Upper lobe of left lung (tissue), 4 donors: ENCODE measurements at regions not wholly inside any gene's neighbourhood (a gene's known extent, or its start where the extent isn't known, plus 50 kb on each side); places are given as distances from the start of the nearest gene placed in this dataset.

Experiments used
- EP300 ChIP-seq, 4 donors: sonication (generic); formaldehyde crosslinking; IDR thresholded peaks; one replicate each; pipeline ENCODE4 v1.5.1; 2017; ENCODE audit warnings: antibody characterized with exemption in 4 of 4, control low read depth in 2 of 4
- POLR2A ChIP-seq, 4 donors: fragments of 450-650 bp; IDR thresholded peaks; one replicate each; pipeline ENCODE4 v1.5.1; 2016 to 2017; ENCODE audit warnings: antibody characterized with exemption in 4 of 4, mild to moderate bottlenecking in 2 of 4
- POLR2AphosphoS5 ChIP-seq, 2 donors: sonication (generic); formaldehyde crosslinking; IDR thresholded peaks; one replicate each; pipeline ENCODE4 v1.5.1; 2017; ENCODE audit warnings: antibody characterized with exemption in 2 of 2
- TF ChIP-seq, protein P1 (sequence below), 6 experiments: fragments of 450-650 bp in 4 of 6; fragments of 200-600 bp in 2 of 6; sonication (generic) in 2 of 6; IDR thresholded peaks; one replicate each; pipeline ENCODE4 v1.5.1; 2016 to 2019; ENCODE audit warnings: antibody characterized with exemption in 6 of 6

DNA sequence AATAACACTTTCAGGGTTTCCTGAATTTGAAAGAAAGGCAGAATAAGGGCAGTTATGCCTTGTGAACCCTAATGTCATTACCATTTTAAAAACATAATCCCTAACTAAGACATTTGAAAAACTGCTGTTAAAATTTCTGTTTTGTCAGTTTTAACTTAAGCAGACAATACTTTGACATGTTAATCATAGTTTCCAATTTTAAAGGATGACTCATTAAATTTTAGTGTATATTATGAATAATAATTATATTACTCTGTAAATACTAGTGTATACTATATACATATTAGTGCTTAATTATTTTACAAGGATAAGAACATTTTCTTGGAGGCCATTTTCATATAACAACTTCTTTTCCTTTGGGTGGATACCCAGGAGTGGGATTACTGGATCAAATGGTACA lies 553.1 kb upstream of the BCHE start:
- TF ChIP-seq, protein P1, sequence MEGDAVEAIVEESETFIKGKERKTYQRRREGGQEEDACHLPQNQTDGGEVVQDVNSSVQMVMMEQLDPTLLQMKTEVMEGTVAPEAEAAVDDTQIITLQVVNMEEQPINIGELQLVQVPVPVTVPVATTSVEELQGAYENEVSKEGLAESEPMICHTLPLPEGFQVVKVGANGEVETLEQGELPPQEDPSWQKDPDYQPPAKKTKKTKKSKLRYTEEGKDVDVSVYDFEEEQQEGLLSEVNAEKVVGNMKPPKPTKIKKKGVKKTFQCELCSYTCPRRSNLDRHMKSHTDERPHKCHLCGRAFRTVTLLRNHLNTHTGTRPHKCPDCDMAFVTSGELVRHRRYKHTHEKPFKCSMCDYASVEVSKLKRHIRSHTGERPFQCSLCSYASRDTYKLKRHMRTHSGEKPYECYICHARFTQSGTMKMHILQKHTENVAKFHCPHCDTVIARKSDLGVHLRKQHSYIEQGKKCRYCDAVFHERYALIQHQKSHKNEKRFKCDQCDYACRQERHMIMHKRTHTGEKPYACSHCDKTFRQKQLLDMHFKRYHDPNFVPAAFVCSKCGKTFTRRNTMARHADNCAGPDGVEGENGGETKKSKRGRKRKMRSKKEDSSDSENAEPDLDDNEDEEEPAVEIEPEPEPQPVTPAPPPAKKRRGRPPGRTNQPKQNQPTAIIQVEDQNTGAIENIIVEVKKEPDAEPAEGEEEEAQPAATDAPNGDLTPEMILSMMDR (IDR thresholded peaks at IDR 0.05) = no peak
- TF ChIP-seq POLR2A (IDR thresholded peaks at IDR 0.05) = no peak
- no peak for TF ChIP-seq POLR2AphosphoS5 (IDR thresholded peaks at IDR 0.05)
- no peak for TF ChIP-seq EP300 (IDR thresholded peaks at IDR 0.05)
